HEK293 (cell line): ENCODE measurements at regions not wholly inside any gene's neighbourhood (a gene's known extent, or its start where the extent isn't known, plus 50 kb on each side); places are given as distances from the start of the nearest gene placed in this dataset.

Experiments used
- CTCF ChIA-PET: fragments of 350-600 bp; formaldehyde crosslinking; extraction: SDS; loops from one replicate; lab custom pipeline; 2021; ENCODE audit warnings: antibody characterized with exemption; lab: Yijun Ruan, JAX
- POLR2A ChIA-PET: fragments of 300-600 bp; formaldehyde crosslinking; extraction: SDS; loops from one replicate; lab custom pipeline; 2020; ENCODE audit warnings: antibody characterized with exemption, inconsistent platforms; lab: Yijun Ruan, JAX
- H3K27ac ChIP-seq: fragments of 200-500 bp; sonication (Bioruptor generic); 2 replicates; pipeline ENCODE4 v1.5.1; 2014; ENCODE audit warnings: low read depth, low read length, control low read depth, inconsistent platforms; ENCODE audit errors: extremely low read depth
- H3K36me3 ChIP-seq, 2 experiments: fragments of 200-500 bp in 1 of 2; sonication (Bioruptor generic) in 1 of 2; 1 replicate in 1 of 2; 2 replicates in 1 of 2; pipeline ENCODE4 v1.5.1; 2014 to 2017; ENCODE audit warnings: inconsistent platforms in 2 of 2, low read length in 2 of 2; ENCODE audit not compliant: control insufficient read depth in 2 of 2, insufficient read depth in 1 of 2
- H3K4me1 ChIP-seq: fragments of 200-500 bp; sonication (Bioruptor generic); 2 replicates; pipeline ENCODE4 v1.5.1; 2014; ENCODE audit warnings: mild to moderate bottlenecking, low read length, inconsistent platforms; ENCODE audit not compliant: control insufficient read depth, insufficient read depth
- H3K4me3 ChIP-seq: 2 replicates; pipeline ENCODE4 v1.5.1; 2011; ENCODE audit warnings: low read depth, mild to moderate bottlenecking, control low read depth, low read length, moderate library complexity
- H3K9me3 ChIP-seq: fragments of 200-500 bp; sonication (Bioruptor generic); 2 replicates; pipeline ENCODE4 v1.5.1; 2014; ENCODE audit warnings: low read depth, low read length, inconsistent platforms; ENCODE audit not compliant: control insufficient read depth, insufficient read depth
- EGR2 ChIP-seq: fragments of 450-650 bp; formaldehyde crosslinking; IDR thresholded peaks from 2 replicates; pipeline ENCODE4 v1.5.1; 2016; ENCODE audit warnings: low read depth, missing biosample characterization, missing genetic modification characterization
- GLI2 ChIP-seq: fragments of 450-650 bp; formaldehyde crosslinking; IDR thresholded peaks from 2 replicates; pipeline ENCODE4; 2017; ENCODE audit warnings: missing biosample characterization, missing genetic modification characterization, low read depth, borderline replicate concordance
- HIC1 ChIP-seq: fragments of 450-650 bp; formaldehyde crosslinking; IDR thresholded peaks from 2 replicates; pipeline ENCODE4 v1.5.1; 2016; ENCODE audit warnings: missing biosample characterization, missing genetic modification characterization
- KLF7 ChIP-seq: fragments of 450-650 bp; formaldehyde crosslinking; IDR thresholded peaks from 2 replicates; pipeline ENCODE4 v1.5.1; 2016; ENCODE audit warnings: missing biosample characterization, missing genetic modification characterization, borderline replicate concordance
- KLF9 ChIP-seq: fragments of 450-650 bp; formaldehyde crosslinking; IDR thresholded peaks from 2 replicates; pipeline ENCODE4 v1.5.1; 2016; ENCODE audit warnings: missing biosample characterization, missing genetic modification characterization, low read depth
- TCF7L2 ChIP-seq: IDR thresholded peaks from 2 replicates; pipeline ENCODE4 v1.6.1; 2011; ENCODE audit warnings: low read depth, mild to moderate bottlenecking, inconsistent platforms, low read length, moderate library complexity, borderline replicate concordance
- YY1 ChIP-seq: fragments of 450-650 bp; formaldehyde crosslinking; IDR thresholded peaks from 2 replicates; pipeline ENCODE4 v1.5.1; 2018; ENCODE audit warnings: missing biosample characterization, missing genetic modification characterization
- ZBTB17 ChIP-seq: fragments of 450-650 bp; formaldehyde crosslinking; IDR thresholded peaks from 2 replicates; pipeline ENCODE4 v1.5.1; 2016; ENCODE audit warnings: missing biosample characterization, missing genetic modification characterization
- ZBTB26 ChIP-seq: fragments of 450-650 bp; formaldehyde crosslinking; optimal IDR thresholded peaks from 2 replicates; pipeline ENCODE3; 2016; ENCODE audit warnings: missing biosample characterization, mild to moderate bottlenecking, missing genetic modification characterization
- ZNF10 ChIP-seq: fragments of 450-650 bp; formaldehyde crosslinking; IDR thresholded peaks from 2 replicates; pipeline ENCODE4 v1.5.1; 2017; ENCODE audit warnings: missing biosample characterization, missing genetic modification characterization
- ZNF157 ChIP-seq: fragments of 450-650 bp; formaldehyde crosslinking; IDR thresholded peaks from 2 replicates; pipeline ENCODE4 v1.5.1; 2016; ENCODE audit warnings: missing biosample characterization, missing genetic modification characterization
- ZNF184 ChIP-seq: fragments of 450-650 bp; IDR thresholded peaks from 2 replicates; pipeline ENCODE4 v1.5.1; 2018; ENCODE audit warnings: missing biosample characterization, mild to moderate bottlenecking, missing genetic modification characterization
- ZNF416 ChIP-seq: fragments of 450-650 bp; formaldehyde crosslinking; IDR thresholded peaks from 2 replicates; pipeline ENCODE4 v1.5.1; 2016; ENCODE audit warnings: missing biosample characterization, missing genetic modification characterization
- ZNF449 ChIP-seq: fragments of 450-650 bp; formaldehyde crosslinking; IDR thresholded peaks from 2 replicates; pipeline ENCODE4 v1.5.1; 2017; ENCODE audit warnings: missing biosample characterization, mild to moderate bottlenecking, missing genetic modification characterization, moderate library complexity
- ZNF473 ChIP-seq: fragments of 450-650 bp; formaldehyde crosslinking; IDR thresholded peaks from 2 replicates; pipeline ENCODE4 v1.5.1; 2017; ENCODE audit warnings: missing biosample characterization, missing genetic modification characterization
- ZNF48 ChIP-seq: fragments of 450-650 bp; formaldehyde crosslinking; IDR thresholded peaks from 2 replicates; pipeline ENCODE4 v1.5.1; 2016; ENCODE audit warnings: missing biosample characterization, missing genetic modification characterization
- ZNF530 ChIP-seq: fragments of 450-650 bp; formaldehyde crosslinking; IDR thresholded peaks from 2 replicates; pipeline ENCODE4 v1.5.1; 2016; ENCODE audit warnings: low read depth, missing biosample characterization, missing genetic modification characterization
- ZNF561 ChIP-seq: fragments of 450-650 bp; IDR thresholded peaks from 2 replicates; pipeline ENCODE4 v1.5.1; 2018; ENCODE audit warnings: missing biosample characterization, missing genetic modification characterization, borderline replicate concordance
- ZNF585B ChIP-seq: fragments of 450-650 bp; formaldehyde crosslinking; IDR thresholded peaks from 2 replicates; pipeline ENCODE4 v1.5.1; 2016; ENCODE audit warnings: missing biosample characterization, missing genetic modification characterization
- ZNF624 ChIP-seq: fragments of 450-650 bp; formaldehyde crosslinking; IDR thresholded peaks from 2 replicates; pipeline ENCODE4 v1.5.1; 2017; ENCODE audit warnings: missing biosample characterization, missing genetic modification characterization
- ZNF660 ChIP-seq: fragments of 450-650 bp; IDR thresholded peaks from 2 replicates; pipeline ENCODE4 v1.5.1; 2018; ENCODE audit warnings: missing biosample characterization, mild to moderate bottlenecking, missing genetic modification characterization
- ZNF670 ChIP-seq: fragments of 450-650 bp; formaldehyde crosslinking; IDR thresholded peaks from 2 replicates; pipeline ENCODE4 v1.5.1; 2016; ENCODE audit warnings: missing biosample characterization, missing genetic modification characterization, low read depth
- ZNF707 ChIP-seq: fragments of 450-650 bp; formaldehyde crosslinking; IDR thresholded peaks from 2 replicates; pipeline ENCODE4 v1.5.1; 2016; ENCODE audit warnings: missing biosample characterization, missing genetic modification characterization
- ZNF792 ChIP-seq: fragments of 450-650 bp; formaldehyde crosslinking; IDR thresholded peaks from 2 replicates; pipeline ENCODE4 v1.5.1; 2016; ENCODE audit warnings: missing biosample characterization, missing genetic modification characterization

GRCh38 chr14:40847480-40847879, 759.2 kb upstream of the LRFN5 start:
- H3K27ac ChIP-seq: no peak overlapping the region
- H3K36me3 ChIP-seq: no peaks in the 10 kb centered on the region
- TF ChIP-seq GLI2 (tag by site-specific recombination): no peak
- no peak for TF ChIP-seq ZNF707 (tag by site-specific recombination)
- no peak for TF ChIP-seq KLF7 (tag by site-specific recombination)
- no peak for TF ChIP-seq ZNF473
- TF ChIP-seq ZNF449 (tag by site-specific recombination): no peak
- TF ChIP-seq ZNF624 (tag by site-specific recombination): no peak
- TF ChIP-seq ZNF561 (tag by site-specific recombination): no peak
- TF ChIP-seq ZNF184: no peak
- TF ChIP-seq EGR2 (tag by site-specific recombination): no peak
- TF ChIP-seq ZNF585B (tag by site-specific recombination): no peak
- TF ChIP-seq ZNF670 (tag by site-specific recombination): no peak
- no peak for TF ChIP-seq HIC1 (tag by site-specific recombination)
- no peak for TF ChIP-seq ZNF416 (tag by site-specific recombination)
- TF ChIP-seq ZBTB17 (tag by site-specific recombination): no peak
- TF ChIP-seq ZNF530 (tag by site-specific recombination): no peak
- no peak for TF ChIP-seq ZBTB26 (tag by site-specific recombination)
- TF ChIP-seq TCF7L2: no peak
- TF ChIP-seq ZNF48 (tag by site-specific recombination): no peak
- no peaks in the 10 kb centered on the region for H3K9me3 ChIP-seq
- ChIA-PET POLR2A (no interaction called here), CTCF (no interaction called here)
- H3K4me3 ChIP-seq: no peak overlapping the region
- H3K4me1 ChIP-seq: no peaks in the 10 kb centered on the region

GRCh38 chr14:40842816-40843215, 763.9 kb upstream of the LRFN5 start:
- H3K9me3 ChIP-seq: no peaks in the 10 kb centered on the region
- TF ChIP-seq ZNF660 (tag by site-specific recombination): no peak
- no peak for TF ChIP-seq YY1
- TF ChIP-seq ZNF157 (tag by site-specific recombination): no peak
- TF ChIP-seq ZNF792: no peak
- TF ChIP-seq KLF9 (tag by site-specific recombination): no peak
- TF ChIP-seq ZNF473: no peak
- TF ChIP-seq ZNF10 (tag by site-specific recombination): no peak
- CTCF ChIA-PET: no interaction called here
- H3K27ac ChIP-seq: no peak overlapping the region
- H3K36me3 ChIP-seq: no peaks in the 10 kb centered on the region
- POLR2A ChIA-PET: no interaction called here
- H3K4me1 ChIP-seq: no peaks in the 10 kb centered on the region
- H3K4me3 ChIP-seq: no peak overlapping the region
